OCI-LY1 (cell line): ENCODE measurements at regions not wholly inside any gene's neighbourhood (a gene's known extent, or its start where the extent isn't known, plus 50 kb on each side); places are given as distances from the start of the nearest gene placed in this dataset.

ENCODE experiments used
- H2AFZ ChIP-seq: fragments of 200-600 bp; sonication (generic), shearing (Covaris generic); 2 replicates; pipeline ENCODE4 v1.6.0; 2014; ENCODE audit warnings: antibody characterized with exemption, mild to moderate bottlenecking, low read length
- H3F3A ChIP-seq: fragments of 200-600 bp; sonication (generic), shearing (Covaris generic); 2 replicates; pipeline ENCODE4 v1.6.0; 2014; ENCODE audit warnings: mild to moderate bottlenecking, antibody characterized with exemption, low read length, moderate library complexity; ENCODE audit not compliant: insufficient read depth
- H3K27ac ChIP-seq: fragments of 200-600 bp; sonication (generic); 2 replicates; pipeline ENCODE4 v1.5.1; 2014; ENCODE audit warnings: low read length, mixed run types, mild to moderate bottlenecking, low read depth; ENCODE audit not compliant: poor library complexity, severe bottlenecking
- H3K27me3 ChIP-seq: fragments of 200-600 bp; sonication (generic); 2 replicates; pipeline ENCODE4 v1.6.0; 2014; ENCODE audit warnings: antibody characterized with exemption, mild to moderate bottlenecking, low read length, moderate library complexity; ENCODE audit not compliant: insufficient read depth
- H3K36me3 ChIP-seq: fragments of 200-600 bp; sonication (generic); 2 replicates; pipeline ENCODE4 v1.6.1; 2014; ENCODE audit warnings: mild to moderate bottlenecking, antibody characterized with exemption, low read length, moderate library complexity, mixed read lengths; ENCODE audit not compliant: insufficient read depth
- H3K4me1 ChIP-seq: fragments of 200-600 bp; sonication (generic); 2 replicates; pipeline ENCODE4 v1.5.1; 2014; ENCODE audit warnings: mild to moderate bottlenecking, low read length, moderate library complexity; ENCODE audit not compliant: insufficient read depth, severe bottlenecking
- H3K4me2 ChIP-seq: fragments of 200-600 bp; sonication (generic), shearing (Covaris generic); 2 replicates; pipeline ENCODE4 v1.6.1; 2014; ENCODE audit warnings: low read length
- H3K4me3 ChIP-seq: fragments of 200-600 bp; sonication (generic); 2 replicates; pipeline ENCODE4 v1.5.1; 2014; ENCODE audit warnings: low read length, low read depth, mild to moderate bottlenecking, mixed read lengths; ENCODE audit not compliant: poor library complexity, severe bottlenecking
- H3K79me2 ChIP-seq: fragments of 200-600 bp; shearing (Covaris generic); 2 replicates; pipeline ENCODE4 v1.6.1; 2016; ENCODE audit warnings: mixed run types, low read length, mixed read lengths; ENCODE audit not compliant: insufficient read depth
- H3K9ac ChIP-seq: fragments of 200-600 bp; sonication (generic), shearing (Covaris generic); 2 replicates; pipeline ENCODE4 v1.6.1; 2014; ENCODE audit warnings: mild to moderate bottlenecking, low read length, mixed read lengths
- H3K9me2 ChIP-seq: fragments of 200-600 bp; sonication (generic), shearing (Covaris generic); 2 replicates; pipeline ENCODE4 v1.6.1; 2014; ENCODE audit warnings: low read depth, mild to moderate bottlenecking, low read length, mixed read lengths
- H3K9me3 ChIP-seq: fragments of 200-600 bp; shearing (Covaris generic); 2 replicates; pipeline ENCODE4 v1.6.1; 2014; ENCODE audit warnings: low read length, mixed read lengths
- H4K20me1 ChIP-seq: fragments of 200-600 bp; sonication (generic), shearing (Covaris generic); 2 replicates; pipeline ENCODE4 v1.6.0; 2016; ENCODE audit warnings: mild to moderate bottlenecking, low read length; ENCODE audit not compliant: insufficient read depth
- EZH2 ChIP-seq: fragments of 200-600 bp; sonication (generic), shearing (Covaris generic); IDR thresholded peaks from 2 replicates; pipeline ENCODE4 v1.8.0; 2017; ENCODE audit warnings: borderline replicate concordance, mixed run types, mild to moderate bottlenecking, antibody characterized with exemption, low read length, moderate library complexity, mixed read lengths
- TF ChIP-seq, protein P1 (sequence below): fragments of 200-600 bp; sonication (generic), shearing (Covaris generic); IDR thresholded peaks from 2 replicates; pipeline ENCODE4 v1.5.1; 2017; ENCODE audit warnings: mild to moderate bottlenecking, antibody characterized with exemption, low read length, moderate library complexity, mixed read lengths

DNA sequence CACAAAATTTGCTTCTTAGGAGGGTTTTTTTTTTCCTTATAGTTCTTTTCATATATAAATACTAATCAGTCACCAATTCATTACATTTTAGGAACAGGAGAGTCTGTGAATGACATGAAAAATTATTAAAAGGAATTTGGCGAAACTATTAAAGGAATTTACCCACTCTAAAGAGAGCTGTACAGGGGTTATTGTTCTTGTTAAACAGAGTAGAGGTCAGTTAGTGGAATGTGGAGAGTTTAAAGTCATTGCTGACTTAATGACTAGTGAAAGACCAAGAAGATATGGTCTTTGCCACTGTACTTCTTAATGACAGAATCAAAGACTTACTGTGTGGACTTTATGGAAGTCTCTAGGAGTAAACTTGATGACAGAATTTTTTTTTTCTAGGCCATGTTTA is 333.6 kb upstream of the C2CD4B start:
- Histone ChIP-seq H3K36me3 (no peaks in the 10 kb centered on the region), H2AFZ (no peak overlapping the region), H3K27ac (no peak overlapping the region), H4K20me1 (no peaks in the 10 kb centered on the region), H3K9me2 (no peaks in the 10 kb centered on the region), H3K79me2 (no peaks in the 10 kb centered on the region), H3K27me3 (no peaks in the 10 kb centered on the region), H3F3A (no peaks in the 10 kb centered on the region), H3K4me1 (no peaks in the 10 kb centered on the region), H3K4me3 (no peak overlapping the region), H3K9ac (no peak overlapping the region), H3K4me2 (no peak overlapping the region), H3K9me3 (no peaks in the 10 kb centered on the region)
- no peak for TF ChIP-seq EZH2
- TF ChIP-seq, protein P1, sequence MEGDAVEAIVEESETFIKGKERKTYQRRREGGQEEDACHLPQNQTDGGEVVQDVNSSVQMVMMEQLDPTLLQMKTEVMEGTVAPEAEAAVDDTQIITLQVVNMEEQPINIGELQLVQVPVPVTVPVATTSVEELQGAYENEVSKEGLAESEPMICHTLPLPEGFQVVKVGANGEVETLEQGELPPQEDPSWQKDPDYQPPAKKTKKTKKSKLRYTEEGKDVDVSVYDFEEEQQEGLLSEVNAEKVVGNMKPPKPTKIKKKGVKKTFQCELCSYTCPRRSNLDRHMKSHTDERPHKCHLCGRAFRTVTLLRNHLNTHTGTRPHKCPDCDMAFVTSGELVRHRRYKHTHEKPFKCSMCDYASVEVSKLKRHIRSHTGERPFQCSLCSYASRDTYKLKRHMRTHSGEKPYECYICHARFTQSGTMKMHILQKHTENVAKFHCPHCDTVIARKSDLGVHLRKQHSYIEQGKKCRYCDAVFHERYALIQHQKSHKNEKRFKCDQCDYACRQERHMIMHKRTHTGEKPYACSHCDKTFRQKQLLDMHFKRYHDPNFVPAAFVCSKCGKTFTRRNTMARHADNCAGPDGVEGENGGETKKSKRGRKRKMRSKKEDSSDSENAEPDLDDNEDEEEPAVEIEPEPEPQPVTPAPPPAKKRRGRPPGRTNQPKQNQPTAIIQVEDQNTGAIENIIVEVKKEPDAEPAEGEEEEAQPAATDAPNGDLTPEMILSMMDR, result no peak

DNA sequence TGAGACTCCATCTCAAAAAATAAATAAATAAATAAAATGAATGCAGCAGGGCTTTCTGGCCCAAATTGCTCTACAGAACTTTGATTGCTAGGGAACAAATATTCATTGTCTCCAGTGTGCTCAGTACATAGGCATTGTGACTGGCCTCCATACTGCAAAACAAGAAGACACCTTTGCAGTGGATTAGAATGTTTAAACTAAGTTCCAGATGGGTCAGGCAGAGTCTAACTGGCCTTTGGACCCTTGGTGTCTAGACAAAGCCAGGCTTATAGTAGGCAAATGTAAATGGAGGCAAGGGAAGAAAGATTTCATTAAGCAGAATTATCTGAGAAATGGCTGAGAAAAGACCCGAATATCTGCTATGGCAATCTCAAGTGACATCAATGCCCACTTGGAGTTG is 335.2 kb upstream of the C2CD4B start:
- Histone ChIP-seq H3K9ac (no peak overlapping the region), H3K4me1 (no peaks in the 10 kb centered on the region), H3K79me2 (no peaks in the 10 kb centered on the region), H3K36me3 (no peaks in the 10 kb centered on the region), H3K4me3 (no peak overlapping the region), H4K20me1 (no peaks in the 10 kb centered on the region), H3F3A (no peaks in the 10 kb centered on the region), H3K27ac (no peak overlapping the region), H3K9me2 (no peaks in the 10 kb centered on the region), H3K27me3 (no peaks in the 10 kb centered on the region), H3K4me2 (no peak overlapping the region), H3K9me3 (no peaks in the 10 kb centered on the region), H2AFZ (no peak overlapping the region)
- TF ChIP-seq, protein P1, result no peak
- TF ChIP-seq EZH2, result no peak

DNA sequence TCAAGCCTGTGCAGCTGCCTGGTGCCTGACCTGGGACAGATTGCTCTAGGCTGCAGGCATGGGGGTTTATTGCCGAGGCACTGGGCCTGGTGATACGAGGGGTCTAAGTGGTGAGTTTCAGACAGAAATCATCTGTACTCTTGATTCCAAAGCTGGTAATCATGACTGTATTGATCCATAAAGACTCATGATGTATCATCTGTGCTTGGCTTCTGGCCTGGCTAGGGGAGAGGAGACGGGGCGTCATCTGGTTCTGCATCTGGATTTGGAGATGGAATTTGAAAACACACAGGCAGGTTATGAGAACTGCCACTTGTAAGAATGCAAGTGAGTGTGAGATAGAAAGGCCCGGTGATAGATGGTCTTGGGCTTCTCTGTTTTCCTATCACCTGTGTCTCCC is 337.4 kb upstream of the C2CD4B start:
- Histone ChIP-seq H4K20me1 (no peaks in the 10 kb centered on the region), H3K4me3 (no peak overlapping the region), H3K9me2 (no peaks in the 10 kb centered on the region), H2AFZ (no peak overlapping the region), H3K9me3 (no peaks in the 10 kb centered on the region), H3K79me2 (no peaks in the 10 kb centered on the region), H3K4me1 (no peaks in the 10 kb centered on the region), H3K27ac (no peak overlapping the region), H3K4me2 (no peak overlapping the region), H3K9ac (no peak overlapping the region), H3F3A (no peaks in the 10 kb centered on the region), H3K27me3 (no peaks in the 10 kb centered on the region; the same call in 1 of the 2 replicates), H3K36me3 (no peaks in the 10 kb centered on the region)
- TF ChIP-seq, protein P1, result no peak
- TF ChIP-seq EZH2, result no peak
